Lower leg skin (tissue), 3 donors: ENCODE measurements at regions not wholly inside any gene's neighbourhood (a gene's known extent, or its start where the extent isn't known, plus 50 kb on each side); places are given as distances from the start of the nearest gene placed in this dataset.
"Not testable (repeated sequence)": the region's sequence is repeated elsewhere in the genome, so short reads cannot be mapped to it uniquely, and the experiment has no call there.

Experiments
- CTCF ChIP-seq, 3 donors: fragments of 450-650 bp; IDR thresholded peaks; one replicate each; pipeline ENCODE4 v1.5.1; 2016; ENCODE audit warnings: antibody characterized with exemption in 3 of 3, mild to moderate bottlenecking in 3 of 3, moderate library complexity in 2 of 3
- POLR2A ChIP-seq, 2 donors: fragments of 450-650 bp; IDR thresholded peaks; one replicate each; pipeline ENCODE4 v1.6.1; 2016 to 2017; ENCODE audit warnings: antibody characterized with exemption in 2 of 2, mild to moderate bottlenecking in 1 of 2, moderate library complexity in 1 of 2

- TF ChIP-seq CTCF, POLR2A (IDR thresholded peaks at IDR 0.05): not testable (repeated sequence)
Observed at GRCh38 chr22:11608486-11608885, 3919.5 kb upstream of the OR11H1 start.
